ENCODE measurements at regions not wholly inside any gene's neighbourhood (a gene's known extent, or its start where the extent isn't known, plus 50 kb on each side); places are given as distances from the start of the nearest gene placed in this dataset.
"Not testable (repeated sequence)": the region's sequence is repeated elsewhere in the genome, so short reads cannot be mapped to it uniquely, and the experiment has no call there.

DNA sequence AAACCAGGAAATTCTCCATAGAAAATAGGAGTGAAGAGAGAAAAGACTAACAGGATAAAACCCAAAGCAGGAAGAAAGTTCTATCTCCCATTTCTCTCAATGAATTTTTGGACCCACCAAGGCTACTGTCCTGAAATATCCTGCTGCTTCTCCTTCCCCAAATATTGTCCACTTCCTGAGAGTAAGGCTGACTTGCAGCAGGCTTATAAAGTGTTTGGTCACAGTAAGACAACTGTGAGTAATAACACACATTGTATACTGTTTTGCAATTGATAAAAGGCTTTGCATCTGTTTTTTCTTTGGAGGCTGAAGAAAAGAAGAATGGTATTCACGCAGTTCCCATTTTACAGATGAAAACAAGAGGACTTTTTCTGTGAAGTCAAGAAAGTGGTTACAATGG lies 52.8 kb downstream of the FOXD4L6 start:
- Mint-ChIP-seq H3K9me3 (peaks cover 18% of the 10 kb centered on the region), H3K27me3 (ENCODE audit: low read depth, poor library complexity) (peaks cover 69% of the 10 kb centered on the region)
- not testable (repeated sequence) for H3K36me3 Mint-ChIP-seq (ENCODE audit: low read depth); H3K4me1 Mint-ChIP-seq; DNase-seq; H3K27ac Mint-ChIP-seq; H3K4me3 Mint-ChIP-seq

DNA sequence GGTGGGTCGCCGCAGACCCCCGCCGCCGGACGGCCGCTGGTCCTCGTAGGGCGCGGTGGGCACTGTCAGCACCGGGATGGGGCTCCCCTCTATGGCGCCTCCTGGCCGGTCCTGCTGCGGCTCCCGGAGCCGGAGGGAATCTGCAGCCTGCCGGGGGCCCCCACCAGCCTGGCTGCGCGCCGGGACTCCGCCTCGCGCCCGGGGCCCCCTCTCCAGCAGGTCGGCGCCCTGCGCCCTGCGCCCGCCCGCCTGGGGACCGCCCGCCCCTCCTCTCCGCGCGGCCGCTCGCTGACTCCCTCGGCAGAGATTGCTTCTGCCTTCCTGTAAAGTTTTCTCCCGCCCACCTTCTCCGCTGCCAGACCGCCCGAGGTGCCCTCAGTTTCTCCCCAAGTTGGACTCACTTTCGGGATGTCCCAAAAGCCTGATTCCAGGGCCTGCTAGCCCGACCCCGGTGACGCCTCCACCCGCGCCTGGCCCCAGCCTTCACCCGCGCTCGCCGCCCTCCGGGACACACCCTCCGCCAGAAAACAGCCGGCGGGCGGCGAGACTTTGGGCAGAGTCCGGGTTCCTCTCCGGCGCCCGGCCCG lies 54.0 kb downstream of the FOXD4L6 start:
- peaks cover 18% of the 10 kb centered on the region for H3K9me3 Mint-ChIP-seq
- not testable (repeated sequence) for H3K36me3 Mint-ChIP-seq (ENCODE audit: low read depth); H3K27ac Mint-ChIP-seq; H3K4me1 Mint-ChIP-seq
- peaks cover 69% of the 10 kb centered on the region for H3K27me3 Mint-ChIP-seq (ENCODE audit: low read depth, poor library complexity)
- H3K4me3 Mint-ChIP-seq: peak overlapping the region; percentile 77
- DNase-seq: peak; percentile 50

DNA sequence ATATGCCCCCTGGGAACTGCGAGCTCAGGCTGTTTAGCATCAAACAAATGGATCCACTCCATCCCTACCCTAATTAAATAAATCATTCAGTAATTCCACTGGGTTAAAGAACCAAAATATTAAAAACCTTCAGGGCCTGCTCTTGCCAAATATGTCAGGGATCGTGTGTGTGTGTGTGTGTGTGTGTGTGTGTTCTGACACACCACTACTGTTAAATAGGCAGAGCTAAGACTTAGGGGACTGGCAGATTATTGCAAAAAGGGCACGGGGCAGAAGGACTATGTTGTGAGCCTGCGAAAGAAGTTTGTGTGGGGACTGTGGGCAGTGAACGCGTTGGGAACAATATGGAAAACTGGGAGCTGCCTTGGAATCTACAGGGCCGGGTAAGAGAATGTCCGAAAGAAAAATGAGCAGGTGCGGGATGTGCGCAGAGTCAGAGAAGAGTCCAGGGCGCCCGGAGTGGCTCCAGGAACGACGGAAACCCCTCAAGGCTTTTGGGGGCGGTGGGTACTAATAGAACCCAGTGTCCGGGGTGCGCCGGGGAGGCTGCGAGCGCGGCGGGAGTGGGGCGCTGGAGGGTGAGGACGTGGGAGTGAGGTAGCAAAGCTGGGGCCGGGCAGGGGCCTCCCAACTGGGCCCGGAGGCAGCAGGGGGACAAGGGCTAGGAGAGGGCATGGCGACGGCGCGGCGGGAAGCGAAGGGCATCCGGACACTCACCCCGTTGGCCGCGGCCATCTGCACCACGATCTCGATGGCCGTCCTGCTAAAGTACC lies 54.8 kb downstream of the FOXD4L6 start:
- H3K4me1 Mint-ChIP-seq; H3K36me3 Mint-ChIP-seq (ENCODE audit: low read depth); H3K27ac Mint-ChIP-seq: not testable (repeated sequence)
- H3K9me3 Mint-ChIP-seq: peaks cover 18% of the 10 kb centered on the region
- peak overlapping the region; percentile 66 for H3K4me3 Mint-ChIP-seq
- DNase-seq: peak; percentile 5
- H3K27me3 Mint-ChIP-seq (ENCODE audit: low read depth, poor library complexity): peaks cover 76% of the 10 kb centered on the region

DNA sequence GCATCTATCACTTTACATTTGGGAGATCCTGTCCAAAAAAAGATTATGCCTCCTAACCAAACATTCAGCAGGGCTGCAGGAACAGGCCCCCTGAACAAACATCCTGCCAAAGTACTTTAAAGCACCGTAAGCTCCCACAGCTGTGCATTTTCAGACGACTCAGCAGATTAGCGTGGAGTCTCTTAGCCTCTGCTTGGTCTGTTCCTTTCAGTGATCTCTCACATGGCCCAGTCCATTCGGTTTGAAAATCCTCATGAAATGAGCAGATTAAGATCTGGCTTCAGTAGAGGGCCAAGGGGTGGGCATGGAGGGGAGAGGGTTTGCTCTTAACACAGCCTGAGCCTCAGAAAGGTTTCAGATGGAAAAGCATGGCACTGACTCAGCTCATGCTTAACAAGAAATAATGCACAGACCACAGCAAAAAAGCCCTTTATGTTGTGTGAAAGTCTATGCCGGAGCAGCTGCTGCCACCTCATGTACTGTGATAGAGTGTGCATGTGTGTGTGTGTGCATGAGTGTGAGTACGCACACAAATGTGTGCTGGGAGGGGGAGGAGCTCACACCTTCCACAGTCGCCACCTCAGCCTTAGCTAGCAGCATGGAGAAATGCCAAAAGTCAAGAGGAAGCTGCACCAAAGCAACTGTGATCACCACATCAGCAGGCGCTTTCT lies 64.2 kb downstream of the FOXD4L6 start:
- H3K4me1 Mint-ChIP-seq; H3K27ac Mint-ChIP-seq; H3K4me3 Mint-ChIP-seq; DNase-seq; H3K9me3 Mint-ChIP-seq; H3K36me3 Mint-ChIP-seq (ENCODE audit: low read depth): not testable (repeated sequence)
- H3K27me3 Mint-ChIP-seq (ENCODE audit: low read depth, poor library complexity): peaks cover 15% of the 10 kb centered on the region

DNA sequence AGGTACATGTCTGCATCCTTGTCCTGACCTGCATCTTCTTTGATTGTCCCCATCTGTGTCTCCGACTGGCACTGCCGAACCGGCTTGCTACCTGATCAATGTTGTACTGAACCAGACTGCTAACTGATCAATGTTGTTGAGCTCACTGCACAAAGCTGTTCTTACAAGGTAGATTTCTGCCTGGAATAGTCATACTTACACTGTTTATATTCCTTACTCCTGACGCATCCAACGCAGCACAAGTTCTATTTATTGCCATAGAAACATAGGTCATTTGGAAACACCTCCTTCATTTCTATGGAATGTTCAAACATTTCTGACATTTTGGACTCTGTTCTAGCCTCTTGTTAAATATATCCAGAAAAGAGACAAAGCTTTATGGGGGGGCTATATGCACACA lies 65.2 kb downstream of the FOXD4L6 start:
- not testable (repeated sequence) for H3K36me3 Mint-ChIP-seq (ENCODE audit: low read depth); H3K4me1 Mint-ChIP-seq; H3K4me3 Mint-ChIP-seq; DNase-seq; H3K9me3 Mint-ChIP-seq; H3K27me3 Mint-ChIP-seq (ENCODE audit: low read depth, poor library complexity); H3K27ac Mint-ChIP-seq

DNA sequence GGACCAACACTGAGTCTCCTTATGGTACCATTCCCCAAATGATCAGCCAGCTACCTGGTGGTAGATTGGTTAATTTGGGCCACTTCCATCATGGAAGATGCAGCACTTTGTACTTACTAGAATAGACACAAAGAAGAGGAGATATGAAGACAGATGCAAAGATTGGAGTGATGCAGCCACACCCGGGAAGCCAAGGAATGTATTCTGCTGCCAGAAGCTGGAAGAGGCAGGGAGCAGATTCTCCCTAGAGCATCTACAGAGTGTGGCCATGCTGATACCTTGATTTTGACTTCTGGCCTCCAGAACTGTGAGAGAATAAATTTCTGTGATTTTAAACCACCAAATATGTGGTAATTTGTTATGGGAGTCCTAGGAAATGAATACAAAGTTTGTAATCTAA lies 68.9 kb downstream of the FOXD4L6 start:
- peaks cover 13% of the 10 kb centered on the region for H3K9me3 Mint-ChIP-seq
- H3K4me3 Mint-ChIP-seq; H3K4me1 Mint-ChIP-seq; H3K27ac Mint-ChIP-seq; DNase-seq; H3K36me3 Mint-ChIP-seq (ENCODE audit: low read depth); H3K27me3 Mint-ChIP-seq (ENCODE audit: low read depth, poor library complexity): not testable (repeated sequence)

DNA sequence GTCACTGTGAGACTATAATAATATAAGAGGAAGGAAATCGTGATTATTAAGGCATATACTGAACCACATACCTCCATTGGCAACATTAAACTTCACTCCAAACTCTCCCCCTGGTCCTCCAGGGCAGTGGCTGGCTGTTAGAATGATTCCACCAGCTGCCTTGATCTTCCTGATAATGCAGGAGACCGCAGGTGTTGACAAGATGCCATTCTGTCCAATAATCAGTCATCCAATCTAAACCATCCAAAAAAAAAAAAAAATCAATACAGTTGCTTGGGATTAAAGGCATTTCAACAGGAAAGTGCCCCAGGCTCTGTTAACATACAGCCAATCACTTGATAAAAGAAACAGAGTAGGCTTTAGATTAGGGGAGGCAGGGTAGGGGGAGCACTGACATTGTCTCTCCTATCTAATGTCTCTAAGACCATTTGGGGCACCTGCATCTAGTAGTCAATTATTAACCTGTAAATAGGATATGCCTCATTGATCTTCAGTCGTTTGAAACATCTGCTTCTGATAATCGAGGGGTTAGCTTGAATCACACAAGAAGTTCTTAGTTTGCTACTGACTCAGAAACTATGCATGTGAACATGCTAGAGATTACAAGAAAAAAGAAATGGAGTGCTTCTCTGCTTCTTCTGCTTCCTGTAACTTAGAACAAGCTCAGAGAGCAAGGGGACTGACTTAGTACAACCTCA lies 74.7 kb downstream of the FOXD4L6 start:
- not testable (repeated sequence) for H3K27me3 Mint-ChIP-seq (ENCODE audit: low read depth, poor library complexity); H3K4me3 Mint-ChIP-seq; H3K27ac Mint-ChIP-seq; H3K4me1 Mint-ChIP-seq; H3K36me3 Mint-ChIP-seq (ENCODE audit: low read depth); DNase-seq
- peaks cover 32% of the 10 kb centered on the region for H3K9me3 Mint-ChIP-seq

DNA sequence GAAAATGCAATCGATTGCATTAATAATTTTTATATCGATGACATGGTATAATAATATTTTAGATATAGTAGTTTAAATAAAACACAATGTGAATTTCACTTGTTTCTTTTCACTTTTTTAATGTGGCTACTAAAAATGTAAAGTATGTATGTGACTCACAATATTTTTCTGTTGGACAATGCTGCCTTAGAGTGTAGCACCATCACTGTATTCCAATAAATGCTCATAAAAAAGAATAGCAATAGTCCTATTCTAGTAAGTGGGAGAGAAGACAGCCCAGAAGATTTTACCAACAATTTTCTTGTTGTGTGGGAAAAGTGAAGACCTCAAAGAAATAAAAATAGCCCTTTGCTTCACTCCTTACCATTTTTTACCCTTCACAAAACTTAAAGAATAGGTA lies 79.8 kb downstream of the FOXD4L6 start:
- not testable (repeated sequence) for H3K36me3 Mint-ChIP-seq (ENCODE audit: low read depth); H3K27ac Mint-ChIP-seq; H3K27me3 Mint-ChIP-seq (ENCODE audit: low read depth, poor library complexity); H3K4me3 Mint-ChIP-seq; H3K4me1 Mint-ChIP-seq; DNase-seq
- peaks cover 26% of the 10 kb centered on the region for H3K9me3 Mint-ChIP-seq

DNA sequence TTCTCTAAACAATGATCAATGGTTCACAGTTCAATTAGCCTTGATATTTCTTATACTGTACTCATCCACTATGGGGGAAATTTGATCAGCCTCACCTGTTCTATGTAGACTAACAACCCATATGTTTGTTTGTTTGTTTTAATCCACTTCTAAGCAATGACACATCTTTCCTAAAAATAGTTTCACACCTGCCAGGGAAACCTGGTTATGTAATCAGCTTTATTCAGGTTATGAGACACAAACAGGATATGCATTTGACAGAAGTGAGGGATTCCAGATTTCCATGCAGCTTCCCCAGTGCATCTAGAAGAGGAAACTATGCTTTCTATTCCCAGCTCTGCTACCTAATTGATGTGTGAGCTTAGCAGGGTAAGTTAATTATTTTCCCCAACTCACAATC lies 80.7 kb downstream of the FOXD4L6 start:
- H3K4me1 Mint-ChIP-seq; H3K4me3 Mint-ChIP-seq; DNase-seq; H3K27ac Mint-ChIP-seq; H3K27me3 Mint-ChIP-seq (ENCODE audit: low read depth, poor library complexity); H3K36me3 Mint-ChIP-seq (ENCODE audit: low read depth): not testable (repeated sequence)
- peaks cover 33% of the 10 kb centered on the region for H3K9me3 Mint-ChIP-seq

DNA sequence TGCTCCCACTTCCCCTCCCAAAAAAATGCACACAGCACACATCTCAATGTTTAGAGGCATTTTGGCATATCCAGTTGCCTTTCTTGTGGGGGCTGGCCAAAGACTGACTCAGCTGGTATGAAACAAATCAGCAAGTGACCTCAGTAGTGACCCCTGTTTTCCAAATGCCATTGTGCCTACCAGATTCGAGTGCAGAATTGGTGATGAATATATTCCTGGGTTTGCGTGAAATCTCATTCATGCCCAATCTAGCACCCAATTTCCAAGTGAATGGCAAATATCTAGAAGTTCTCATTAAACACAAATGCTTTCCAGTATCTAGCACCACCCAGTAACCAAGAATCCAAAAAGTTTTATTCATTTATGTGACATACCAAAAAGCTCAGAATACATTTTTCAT lies 83.6 kb downstream of the FOXD4L6 start:
- not testable (repeated sequence) for DNase-seq; H3K27me3 Mint-ChIP-seq (ENCODE audit: low read depth, poor library complexity); H3K27ac Mint-ChIP-seq; H3K4me3 Mint-ChIP-seq; H3K4me1 Mint-ChIP-seq; H3K36me3 Mint-ChIP-seq (ENCODE audit: low read depth)
- H3K9me3 Mint-ChIP-seq: peaks cover 32% of the 10 kb centered on the region

DNA sequence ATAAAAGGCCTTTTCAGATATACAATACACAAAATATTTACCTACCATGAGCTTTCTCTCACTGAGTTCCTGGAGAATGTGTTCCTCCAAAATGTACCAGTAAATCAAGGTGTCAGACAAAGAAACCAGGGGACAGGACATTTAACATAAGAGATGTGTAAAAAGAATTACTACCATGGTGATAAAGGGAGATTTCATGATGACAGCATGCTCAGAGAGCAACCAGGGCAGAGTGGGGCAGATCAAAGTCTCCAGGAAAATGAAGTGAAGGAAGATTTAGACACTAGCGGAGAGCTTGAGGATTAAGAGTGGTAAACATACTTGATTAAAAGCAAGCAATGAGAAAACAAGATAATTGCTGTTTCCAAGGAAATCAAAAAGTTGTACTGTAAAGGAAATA lies 85.0 kb downstream of the FOXD4L6 start:
- not testable (repeated sequence) for H3K36me3 Mint-ChIP-seq (ENCODE audit: low read depth); H3K4me3 Mint-ChIP-seq

DNA sequence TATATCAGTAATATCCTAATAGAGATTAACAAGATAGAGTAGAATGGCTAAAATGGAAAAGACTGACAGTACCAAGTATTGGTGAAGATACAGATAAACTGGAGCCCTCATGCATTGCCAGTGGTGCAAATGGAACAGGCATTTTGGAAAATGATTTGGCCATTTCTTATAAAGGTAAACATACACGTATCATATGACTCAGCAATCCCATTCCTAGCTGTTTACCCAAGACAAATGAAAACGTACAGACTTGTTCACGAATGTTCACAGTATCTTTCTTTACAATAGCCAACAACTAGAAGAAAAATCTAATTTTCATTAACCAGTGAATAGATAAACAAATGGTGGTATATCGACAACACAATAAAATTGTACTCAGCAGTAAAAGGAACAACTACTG lies 86.4 kb downstream of the FOXD4L6 start:
- not testable (repeated sequence) for H3K4me1 Mint-ChIP-seq; H3K27ac Mint-ChIP-seq; H3K4me3 Mint-ChIP-seq; H3K27me3 Mint-ChIP-seq (ENCODE audit: low read depth, poor library complexity); DNase-seq; H3K36me3 Mint-ChIP-seq (ENCODE audit: low read depth)
- H3K9me3 Mint-ChIP-seq: peaks cover 25% of the 10 kb centered on the region

More for the DNA sequence above, 85.0 kb downstream of the FOXD4L6 start:
- not testable (repeated sequence) for H3K27me3 Mint-ChIP-seq (ENCODE audit: low read depth, poor library complexity); DNase-seq; H3K4me1 Mint-ChIP-seq; H3K27ac Mint-ChIP-seq
- H3K9me3 Mint-ChIP-seq: peaks cover 22% of the 10 kb centered on the region

DNA sequence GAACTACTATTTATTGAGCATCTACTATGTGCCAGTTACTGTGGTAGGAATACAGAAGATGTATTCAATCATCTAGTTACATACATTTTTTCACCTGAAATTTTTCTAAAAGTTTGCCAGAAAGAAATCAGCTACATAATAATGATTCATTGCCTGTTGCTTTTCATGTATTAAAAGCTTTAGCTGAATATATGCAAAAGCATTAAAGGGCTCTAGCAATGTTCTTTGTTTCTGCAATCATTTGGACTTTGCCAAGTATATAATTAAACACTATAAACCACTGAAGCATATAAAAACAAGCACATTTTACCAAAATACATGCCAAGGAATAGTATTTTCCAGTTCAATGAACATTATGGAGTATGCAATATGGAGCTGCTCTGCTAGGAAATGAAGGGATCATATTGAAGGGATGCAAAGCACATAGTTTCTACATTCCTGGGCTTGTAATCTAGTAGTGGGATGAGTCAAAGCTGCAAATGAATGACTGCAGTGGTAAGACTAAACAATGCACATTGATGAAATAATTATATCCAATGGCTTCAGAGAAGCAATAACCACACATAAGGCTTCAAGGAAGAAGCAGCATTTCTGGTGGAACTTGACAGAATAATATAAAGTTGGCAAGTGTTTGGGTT lies 87.7 kb downstream of the FOXD4L6 start:
- peaks cover 30% of the 10 kb centered on the region for H3K9me3 Mint-ChIP-seq

DNA sequence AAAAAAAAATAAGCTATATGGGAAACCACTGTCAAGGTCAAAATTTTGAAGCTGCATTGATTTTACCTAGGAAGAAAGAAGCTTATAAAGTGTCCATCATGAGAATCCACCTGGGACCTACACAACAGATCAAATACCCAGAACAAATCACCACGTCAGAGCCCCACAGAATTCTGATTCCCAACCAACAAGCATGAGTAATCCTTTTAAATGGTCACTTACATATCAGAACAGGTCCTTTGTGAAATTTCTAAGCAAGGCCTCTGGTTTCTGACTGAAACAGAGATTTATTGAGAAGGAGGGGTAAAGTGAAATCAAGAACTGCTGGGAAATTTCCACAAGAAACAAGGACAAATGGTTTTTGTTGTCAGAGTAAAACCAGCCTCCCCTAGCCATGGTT lies 93.2 kb downstream of the FOXD4L6 start:
- not testable (repeated sequence) for H3K27ac Mint-ChIP-seq; H3K27me3 Mint-ChIP-seq (ENCODE audit: low read depth, poor library complexity); H3K36me3 Mint-ChIP-seq (ENCODE audit: low read depth); DNase-seq; H3K4me1 Mint-ChIP-seq; H3K4me3 Mint-ChIP-seq
- H3K9me3 Mint-ChIP-seq: peaks cover 11% of the 10 kb centered on the region

More for the DNA sequence above, 87.7 kb downstream of the FOXD4L6 start:
- not testable (repeated sequence) for H3K36me3 Mint-ChIP-seq (ENCODE audit: low read depth); DNase-seq; H3K4me1 Mint-ChIP-seq; H3K4me3 Mint-ChIP-seq; H3K27ac Mint-ChIP-seq; H3K27me3 Mint-ChIP-seq (ENCODE audit: low read depth, poor library complexity)

Measured in nephron progenitor cell (in vitro differentiated cells).